NCI-H2107 treated with DMSO at 0.1 percent for 48 hours (cell line): ENCODE measurements at regions not wholly inside any gene's neighbourhood (a gene's known extent, or its start where the extent isn't known, plus 50 kb on each side); places are given as distances from the start of the nearest gene placed in this dataset.
"Not testable (repeated sequence)": the region's sequence is repeated elsewhere in the genome, so short reads cannot be mapped to it uniquely, and the experiment has no call there.

Experiments used
- DNase-seq: peaks from one replicate; lab custom pipeline; 2025; ENCODE audit not compliant: unreplicated experiment; lab: John Stamatoyannopoulos, UW

DNA sequence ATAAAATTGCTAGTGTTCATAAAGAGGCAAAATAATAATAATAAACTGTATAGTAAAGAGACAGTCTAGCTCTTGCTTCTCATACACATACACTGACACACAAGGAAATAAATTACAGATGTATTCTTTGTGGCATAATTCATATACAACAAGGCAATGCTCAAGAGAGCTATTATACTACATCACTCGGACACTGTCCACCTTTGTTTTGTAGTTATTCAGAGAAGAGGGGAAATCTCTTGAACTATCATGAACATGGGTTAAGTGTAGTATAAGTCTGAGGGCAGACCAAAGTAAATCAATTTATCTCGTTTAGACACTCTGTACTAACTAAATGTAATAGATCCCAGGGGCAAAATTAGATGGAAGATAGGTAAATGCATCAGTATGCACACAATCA, 72.7 kb upstream of the PHIP start:
- DNase-seq = no peak

DNA sequence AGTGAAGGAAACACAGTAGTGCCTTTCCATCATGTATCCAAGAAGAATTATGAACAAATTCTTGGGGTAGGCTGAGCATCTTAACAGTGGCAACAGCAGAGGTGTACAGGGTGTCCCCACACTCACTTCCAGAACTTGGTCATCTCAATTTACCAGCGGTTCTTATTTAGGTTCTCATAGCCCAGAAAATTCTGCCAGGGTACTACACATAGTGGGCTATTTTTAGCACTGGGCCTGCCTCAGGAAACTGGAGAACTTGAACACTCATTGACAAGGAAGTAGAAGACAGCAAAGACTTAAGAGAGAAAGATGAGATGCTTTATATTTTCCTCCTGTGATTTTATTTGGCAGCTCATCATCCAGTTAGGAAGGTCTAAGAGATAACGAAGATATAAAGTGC, 71.8 kb upstream of the PHIP start:
- DNase-seq = no peak

DNA sequence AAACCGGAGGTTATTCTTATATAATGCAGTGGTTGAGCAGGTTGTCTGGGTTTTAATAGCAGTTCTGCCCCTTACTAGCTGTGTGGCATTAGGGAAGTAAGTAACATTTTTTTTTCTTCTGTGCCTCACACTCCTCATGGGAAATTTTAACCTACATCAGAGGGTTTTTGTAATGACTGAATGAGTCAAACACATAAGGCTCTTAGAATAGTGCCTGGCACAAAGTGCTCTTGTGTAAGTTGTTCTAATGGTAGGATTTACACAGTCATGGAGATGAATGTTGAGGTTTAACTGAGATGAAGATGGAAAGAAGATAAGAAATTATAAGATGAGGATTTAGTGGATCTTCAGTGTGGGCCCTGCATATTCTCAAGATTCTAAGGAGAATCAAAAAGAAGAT, 68.4 kb upstream of the PHIP start:
- DNase-seq = no peak

DNA sequence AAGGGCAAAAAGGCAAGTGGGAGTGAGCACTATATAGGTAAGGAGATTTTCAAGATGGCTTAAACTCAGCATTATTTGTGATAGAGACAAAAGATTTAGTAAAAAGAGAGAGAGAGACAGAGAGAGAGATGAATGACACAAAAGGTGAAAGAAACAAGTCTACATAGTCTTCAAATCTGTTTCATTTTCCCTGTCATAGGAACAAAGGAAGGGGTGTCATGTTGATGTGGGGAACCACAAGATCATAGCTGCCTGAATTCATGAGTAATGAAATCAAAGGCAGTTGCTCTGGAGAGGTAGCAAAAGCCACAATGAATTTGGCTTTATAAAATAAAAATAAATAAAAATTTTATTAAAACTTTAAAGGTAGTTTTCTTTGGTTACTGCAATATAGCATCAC, 67.2 kb upstream of the PHIP start:
- DNase-seq = no peak

DNA sequence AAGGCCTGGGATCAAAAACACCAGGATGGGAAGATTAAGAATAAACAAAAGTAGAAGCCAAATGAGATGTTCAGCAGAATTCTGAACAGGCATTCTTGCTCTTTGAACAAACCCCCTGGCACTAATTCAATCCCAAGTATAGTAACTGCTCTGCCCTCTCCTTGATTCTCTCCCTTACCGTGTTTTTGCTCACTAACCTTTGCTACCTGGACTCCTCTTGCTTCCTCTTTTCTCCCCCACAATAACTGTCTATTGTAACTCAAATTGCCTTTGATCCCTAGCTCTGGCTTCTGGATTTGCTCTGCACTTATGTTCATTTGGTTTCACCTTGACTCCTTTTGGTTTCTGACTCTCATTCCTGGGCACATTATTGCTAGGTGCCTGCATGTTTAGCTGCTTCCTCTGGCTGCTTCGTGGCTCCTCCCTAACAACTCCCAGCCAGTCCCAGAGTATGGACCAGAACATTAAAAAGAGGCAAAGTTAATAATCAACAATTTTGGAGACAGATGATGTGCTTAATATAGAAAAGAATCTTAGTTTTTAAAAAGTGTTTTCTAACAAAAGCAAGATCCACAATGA, 65.4 kb upstream of the PHIP start:
- no peak for DNase-seq

DNA sequence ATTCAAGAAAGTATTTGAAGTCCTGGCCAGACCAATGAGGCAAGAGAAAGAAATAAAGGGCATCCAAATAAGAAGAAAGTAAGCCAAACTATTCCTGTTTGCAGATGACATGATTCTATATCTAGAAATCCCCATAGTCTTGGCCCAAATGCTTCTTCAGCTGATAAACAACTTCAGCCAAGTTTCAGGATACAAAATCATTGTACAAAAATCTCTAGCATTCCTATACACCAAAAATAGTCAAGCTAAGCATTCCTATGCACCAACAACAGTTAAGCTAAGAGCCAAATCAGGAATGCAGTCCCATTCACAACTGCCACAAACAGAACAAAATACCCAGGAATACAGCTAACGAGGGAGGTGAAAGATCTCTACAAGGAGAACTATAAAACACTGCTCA, 60.1 kb upstream of the PHIP start:
- DNase-seq = no peak

DNA sequence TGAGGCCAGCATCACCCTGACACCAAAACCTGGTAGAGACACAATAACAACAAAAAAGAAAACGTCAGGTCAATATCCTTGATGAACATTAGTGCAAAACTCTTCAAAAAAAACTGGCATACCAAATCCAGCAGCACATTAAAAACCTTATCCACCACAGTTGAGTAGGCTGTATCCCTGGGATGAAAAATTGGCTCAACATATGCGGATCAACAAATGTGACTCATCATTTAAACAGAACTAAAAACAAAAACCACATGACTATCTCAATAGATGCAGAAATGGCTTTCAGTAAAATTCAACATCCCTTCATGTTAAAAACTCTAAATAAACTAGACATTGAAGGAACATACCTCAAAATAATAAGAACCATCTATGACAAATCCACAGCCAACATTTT, 59.6 kb upstream of the PHIP start:
- DNase-seq = no peak

DNA sequence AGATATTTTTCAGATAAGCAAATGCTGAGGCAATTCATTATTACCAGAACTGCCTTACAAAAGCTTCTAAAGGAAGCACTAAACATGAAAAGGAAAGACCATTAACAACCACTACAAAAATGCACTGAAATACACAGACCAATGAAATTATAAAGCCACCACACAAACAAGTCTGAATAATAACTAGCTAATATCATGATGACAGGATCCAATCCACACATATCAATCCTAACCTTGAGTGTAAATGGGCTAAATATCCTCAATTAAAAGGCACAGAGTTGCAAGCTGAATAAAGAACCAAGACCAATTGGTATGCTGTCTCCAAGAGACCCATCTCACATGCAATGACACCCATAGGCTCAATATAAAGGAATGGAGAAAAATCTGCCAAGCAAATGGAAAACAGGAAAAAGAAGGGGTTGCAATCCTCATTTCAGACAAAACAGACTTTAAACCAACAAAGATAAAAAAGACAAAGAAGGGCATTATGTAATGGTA, 58.0 kb upstream of the PHIP start:
- no peak for DNase-seq

DNA sequence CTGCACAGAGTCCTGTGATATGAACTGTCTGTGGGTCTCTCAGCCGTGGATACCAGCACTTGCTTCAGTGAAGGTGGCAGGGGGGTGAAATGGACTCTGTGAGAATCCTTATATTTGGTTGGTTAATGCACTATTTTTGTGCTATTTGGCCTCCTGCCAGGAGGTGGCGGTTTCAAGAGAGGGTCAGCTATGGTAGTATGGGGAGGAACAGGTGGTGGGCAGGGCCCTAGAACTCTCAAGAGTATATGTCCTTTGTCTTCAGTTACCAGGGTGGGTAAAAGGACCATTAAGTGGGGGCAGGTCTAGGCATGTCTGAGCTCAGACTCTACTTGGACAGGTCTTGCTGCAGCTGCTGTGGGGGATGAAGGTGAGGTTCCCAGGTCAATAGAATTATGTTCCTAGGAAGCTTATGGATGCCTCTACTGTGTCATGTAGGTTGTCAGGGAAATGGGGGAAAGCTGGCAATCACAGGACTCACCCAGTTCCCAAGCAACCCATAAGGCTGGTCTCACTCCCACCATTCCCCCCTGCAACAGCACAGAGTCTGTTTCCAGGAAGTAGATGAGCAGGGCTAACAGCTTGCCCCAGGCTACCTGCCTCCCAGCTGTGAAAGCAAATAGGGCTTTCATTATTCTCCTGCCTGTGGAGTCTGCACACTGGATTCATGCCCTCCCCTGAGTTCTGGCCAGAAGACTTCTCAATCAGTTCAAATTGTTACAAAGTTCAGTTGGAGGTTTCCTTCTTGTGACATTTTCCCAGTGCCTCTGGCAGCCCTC, 56.8 kb upstream of the PHIP start:
- peak; percentile 84 for DNase-seq

DNA sequence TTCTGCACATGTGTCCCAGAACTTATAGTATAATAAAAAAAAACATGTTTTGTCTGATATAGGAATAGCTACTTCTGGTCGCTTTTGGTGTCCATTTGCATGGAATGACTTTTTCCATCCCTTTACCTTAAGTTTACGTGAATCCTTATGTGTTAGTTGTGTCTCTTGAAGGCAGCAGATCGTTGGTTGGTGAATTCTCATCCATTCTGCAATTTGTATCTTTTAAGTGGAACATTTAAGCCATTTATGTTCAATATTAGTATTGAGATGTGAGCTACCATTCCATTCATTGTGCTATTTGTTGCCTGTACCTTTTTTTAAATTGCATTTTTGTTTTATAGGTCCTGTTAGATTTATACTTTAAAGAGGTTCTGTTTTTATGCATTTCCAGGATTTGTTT, 55.1 kb upstream of the PHIP start:
- no peak for DNase-seq

DNA sequence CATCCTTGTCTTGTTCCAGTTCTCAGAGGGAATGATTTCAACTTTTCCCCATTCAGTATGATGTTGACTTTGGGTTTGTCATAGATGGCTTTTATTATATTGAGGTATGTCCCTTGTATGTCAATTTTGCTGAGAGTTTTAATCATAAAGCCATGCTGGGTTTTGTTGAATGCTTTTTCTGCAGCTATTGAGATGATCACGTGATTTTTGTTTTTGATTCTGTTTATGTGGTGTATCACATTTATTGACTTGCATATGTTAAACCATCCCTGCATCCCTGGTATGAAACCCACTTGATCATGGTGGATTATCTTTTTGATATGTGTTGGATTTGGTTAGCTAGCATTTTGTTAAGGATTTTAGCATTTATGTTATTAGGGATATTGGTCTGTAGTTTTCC, 53.2 kb upstream of the PHIP start:
- DNase-seq = not testable (repeated sequence)
